ENCODE measurements at regions not wholly inside any gene's neighbourhood (a gene's known extent, or its start where the extent isn't known, plus 50 kb on each side); places are given as distances from the start of the nearest gene placed in this dataset.

- Mint-ChIP-seq H3K27ac (ENCODE audit: low read depth, unreplicated experiment) (peak overlapping the region; percentile 96), H3K4me3 (ENCODE audit: unreplicated experiment) (peak overlapping the region; percentile 30), H3K4me1 (ENCODE audit: insufficient read depth, unreplicated experiment) (peaks cover 32% of the 10 kb centered on the region), H3K9me3 (ENCODE audit: unreplicated experiment) (no peaks in the 10 kb centered on the region), H3K27me3 (ENCODE audit: insufficient read depth, unreplicated experiment) (no peaks in the 10 kb centered on the region), H3K36me3 (ENCODE audit: insufficient read depth, unreplicated experiment) (no peaks in the 10 kb centered on the region)
- no TSS peak for BruUV-seq (replicated peaks)
- intact Hi-C loops (cut with micrococcal nuclease) = no loop called here
- TF ChIP-seq CTCF (IDR thresholded peaks at IDR 0.05; ENCODE audit: unreplicated experiment) = no peak
- ChIA-PET CTCF (interaction anchor here (0.6 to 2.1 kb wide), 3 partner anchors 17 to 972 kb away, joined by 3 to 12 read pairs (median 4); partner anchors contain the start of gene GASK1B), POLR2A (interaction anchor here (0.7 to 1.4 kb wide), 4 partner anchors 31 to 575 kb away, joined by 3 to 5 read pairs (median 4); no protein-coding TSS in a partner anchor)
- peak; percentile 68 for DNase-seq (ENCODE audit: unreplicated experiment)
Measured at GRCh38 chr4:158020734-158021346, 152.0 kb downstream of the GASK1B start.

- peak overlapping the region; percentile 96 for H3K27ac Mint-ChIP-seq (ENCODE audit: low read depth, unreplicated experiment)
- ChIA-PET CTCF (interaction anchor here (2.1 kb wide), 1 partner anchor 151 kb away, joined by 12 read pairs; the partner anchor contains the start of gene GASK1B), POLR2A (interaction anchor here (1.3 kb wide), 1 partner anchor 152 kb away, joined by 5 read pairs; no protein-coding TSS in a partner anchor)
- peak overlapping the region; percentile 30 for H3K4me3 Mint-ChIP-seq (ENCODE audit: unreplicated experiment)
- intact Hi-C loops (cut with micrococcal nuclease) = no loop called here
- H3K27me3 Mint-ChIP-seq (ENCODE audit: insufficient read depth, unreplicated experiment) = no peaks in the 10 kb centered on the region
- no TSS peak for BruUV-seq (replicated peaks)
- H3K36me3 Mint-ChIP-seq (ENCODE audit: insufficient read depth, unreplicated experiment) = no peaks in the 10 kb centered on the region
- H3K9me3 Mint-ChIP-seq (ENCODE audit: unreplicated experiment) = no peaks in the 10 kb centered on the region
- TF ChIP-seq CTCF (IDR thresholded peaks at IDR 0.05; ENCODE audit: unreplicated experiment) = no peak
- H3K4me1 Mint-ChIP-seq (ENCODE audit: insufficient read depth, unreplicated experiment) = peaks cover 31% of the 10 kb centered on the region
- peak; percentile 75 for DNase-seq (ENCODE audit: unreplicated experiment)
Measured at GRCh38 chr4:158020176-158020575, 152.6 kb downstream of the GASK1B start.

- no peak for TF ChIP-seq CTCF (IDR thresholded peaks at IDR 0.05; ENCODE audit: unreplicated experiment)
- no peaks in the 10 kb centered on the region for H3K27me3 Mint-ChIP-seq (ENCODE audit: insufficient read depth, unreplicated experiment)
- no peak overlapping the region for H3K4me3 Mint-ChIP-seq (ENCODE audit: unreplicated experiment)
- H3K27ac Mint-ChIP-seq (ENCODE audit: low read depth, unreplicated experiment) = no peak overlapping the region
- ChIA-PET CTCF (no interaction called here), POLR2A (no interaction called here)
- no TSS peak for BruUV-seq (replicated peaks)
- peaks cover 22% of the 10 kb centered on the region for H3K4me1 Mint-ChIP-seq (ENCODE audit: insufficient read depth, unreplicated experiment)
- H3K36me3 Mint-ChIP-seq (ENCODE audit: insufficient read depth, unreplicated experiment) = no peaks in the 10 kb centered on the region
- H3K9me3 Mint-ChIP-seq (ENCODE audit: unreplicated experiment) = no peaks in the 10 kb centered on the region
- no peak for DNase-seq (ENCODE audit: unreplicated experiment)
- intact Hi-C loops (cut with micrococcal nuclease) = no loop called here
Measured at GRCh38 chr4:158018831-158019230, 154.0 kb downstream of the GASK1B start.

GRCh38 chr4:158018221-158018830, 154.5 kb downstream of the GASK1B start:
- H3K36me3 Mint-ChIP-seq (ENCODE audit: insufficient read depth, unreplicated experiment) = no peaks in the 10 kb centered on the region
- H3K4me1 Mint-ChIP-seq (ENCODE audit: insufficient read depth, unreplicated experiment) = peaks cover 22% of the 10 kb centered on the region
- ChIA-PET CTCF (no interaction called here), POLR2A (interaction anchor here (1.9 kb wide), 1 partner anchor 153 kb away, joined by 7 read pairs; no protein-coding TSS in a partner anchor)
- H3K27me3 Mint-ChIP-seq (ENCODE audit: insufficient read depth, unreplicated experiment) = no peaks in the 10 kb centered on the region
- no peak for TF ChIP-seq CTCF (IDR thresholded peaks at IDR 0.05; ENCODE audit: unreplicated experiment)
- H3K27ac Mint-ChIP-seq (ENCODE audit: low read depth, unreplicated experiment) = no peak overlapping the region
- no TSS peak for BruUV-seq (replicated peaks)
- intact Hi-C loops (cut with micrococcal nuclease) = no loop called here
- no peaks in the 10 kb centered on the region for H3K9me3 Mint-ChIP-seq (ENCODE audit: unreplicated experiment)
- H3K4me3 Mint-ChIP-seq (ENCODE audit: unreplicated experiment) = no peak overlapping the region
- no peak for DNase-seq (ENCODE audit: unreplicated experiment)

Data from MCF 10A (cell line).